ENCODE measurements at regions not wholly inside any gene's neighbourhood (a gene's known extent, or its start where the extent isn't known, plus 50 kb on each side); places are given as distances from the start of the nearest gene placed in this dataset.

- no peak overlapping the region for H2BK120ac ChIP-seq (ENCODE audit: low read depth, low read length)
- H3K27me3 ChIP-seq (ENCODE audit: control insufficient read depth in 3 of 3, insufficient read depth in 3 of 3, low read depth in 1 of 3, low read length in 3 of 3), result peaks cover 0 to 38% (median 0%) of the 10 kb centered on the region in 3 experiments
- H3K9me3 ChIP-seq (replicated peaks in 1 of 2; ENCODE audit: control insufficient read depth in 2 of 2, insufficient read depth in 1 of 2, low read depth in 1 of 2, low read length in 2 of 2), result no peaks in the 10 kb centered on the region
- no peak overlapping the region for H3K4me3 ChIP-seq (ENCODE audit: low read length in 2 of 2)
- H3K36me3 ChIP-seq (replicated peaks in 1 of 2; ENCODE audit: control insufficient read depth in 2 of 2, insufficient read depth in 2 of 2, low read length in 2 of 2), result no peaks in the 10 kb centered on the region
- H2AK5ac ChIP-seq (ENCODE audit: low read depth, low read length), result no peak overlapping the region
- peaks cover 2% of the 10 kb centered on the region for H3K79me1 ChIP-seq (ENCODE audit: low read depth, low read length)
- no peak for DNase-seq (ENCODE audit: low spot score)
- no peak overlapping the region for H2AFZ ChIP-seq (ENCODE audit: low read length)
- no peak overlapping the region for H3K9ac ChIP-seq (ENCODE audit: low read depth, low read length, poor library complexity)
- peaks cover 0 to 11% of the 10 kb centered on the region in 2 donors for H3K4me1 ChIP-seq (ENCODE audit: control insufficient read depth in 2 of 2, insufficient read depth in 1 of 2, low read depth in 1 of 2, low read length in 2 of 2)
- H3K23ac ChIP-seq (ENCODE audit: low read depth, low read length, poor library complexity), result no peak overlapping the region
- no peak overlapping the region for H3K4ac ChIP-seq (ENCODE audit: low read length)
- H3K18ac ChIP-seq (ENCODE audit: low read length), result no peak overlapping the region
- no peak overlapping the region for H2BK12ac ChIP-seq (ENCODE audit: low read length)
- no peak overlapping the region for H3K4me2 ChIP-seq (ENCODE audit: insufficient read depth, low read length, poor library complexity, severe bottlenecking)
- no peak overlapping the region for H2BK15ac ChIP-seq (ENCODE audit: low read length)
- no peak overlapping the region for H3K14ac ChIP-seq (ENCODE audit: low read length)
- H2BK5ac ChIP-seq (ENCODE audit: low read length), result no peak overlapping the region
- H4K8ac ChIP-seq (ENCODE audit: low read depth, low read length), result no peak overlapping the region
- no peak overlapping the region for H4K91ac ChIP-seq (ENCODE audit: low read depth, low read length, poor library complexity)
- no peak overlapping the region for H3K27ac ChIP-seq (replicated peaks; ENCODE audit: low read length)
Measured at GRCh38 chr1:58924016-58924565, 140.2 kb upstream of the JUN start.

- Histone ChIP-seq H3K27ac (replicated peaks; ENCODE audit: low read length) (no peak overlapping the region), H3K4me3 (ENCODE audit: low read length in 2 of 2) (no peak overlapping the region), H2AFZ (ENCODE audit: low read length) (no peak overlapping the region), H2BK5ac (ENCODE audit: low read length) (no peak overlapping the region), H3K79me1 (ENCODE audit: low read depth, low read length) (no peaks in the 10 kb centered on the region), H2BK120ac (ENCODE audit: low read depth, low read length) (no peak overlapping the region), H3K9ac (ENCODE audit: low read depth, low read length, poor library complexity) (no peak overlapping the region), H3K27me3 (ENCODE audit: control insufficient read depth in 3 of 3, insufficient read depth in 3 of 3, low read depth in 1 of 3, low read length in 3 of 3) (peaks cover 0 to 43% (median 0%) of the 10 kb centered on the region in 3 experiments), H3K4me2 (ENCODE audit: insufficient read depth, low read length, poor library complexity, severe bottlenecking) (no peak overlapping the region), H2BK15ac (ENCODE audit: low read length) (no peak overlapping the region), H4K91ac (ENCODE audit: low read depth, low read length, poor library complexity) (no peak overlapping the region), H3K36me3 (replicated peaks in 1 of 2; ENCODE audit: control insufficient read depth in 2 of 2, insufficient read depth in 2 of 2, low read length in 2 of 2) (no peaks in the 10 kb centered on the region), H3K4me1 (ENCODE audit: control insufficient read depth in 2 of 2, insufficient read depth in 1 of 2, low read depth in 1 of 2, low read length in 2 of 2) (peaks cover 0 to 11% of the 10 kb centered on the region in 2 donors), H4K8ac (ENCODE audit: low read depth, low read length) (no peak overlapping the region), H2AK5ac (ENCODE audit: low read depth, low read length) (no peak overlapping the region), H3K14ac (ENCODE audit: low read length) (no peak overlapping the region), H3K23ac (ENCODE audit: low read depth, low read length, poor library complexity) (no peak overlapping the region), H2BK12ac (ENCODE audit: low read length) (no peak overlapping the region), H3K4ac (ENCODE audit: low read length) (no peak overlapping the region), H3K9me3 (replicated peaks in 1 of 2; ENCODE audit: control insufficient read depth in 2 of 2, insufficient read depth in 1 of 2, low read depth in 1 of 2, low read length in 2 of 2) (no peaks in the 10 kb centered on the region), H3K18ac (ENCODE audit: low read length) (no peak overlapping the region)
- DNase-seq (ENCODE audit: low spot score), result no peak
- WGBS, 2 donors (ENCODE audit: extremely low coverage in 2 of 2, insufficient read length in 2 of 2, insufficient replicate concordance in 1 of 2), result no CpG with 5 or more reads among the region's 4 CpGs
Measured at GRCh38 chr1:58924821-58925220, 141.0 kb upstream of the JUN start.

GRCh38 chr1:58925247-58925646, 141.4 kb upstream of the JUN start:
- Histone ChIP-seq H3K4ac (ENCODE audit: low read length) (no peak overlapping the region), H3K27me3 (ENCODE audit: control insufficient read depth in 3 of 3, insufficient read depth in 3 of 3, low read depth in 1 of 3, low read length in 3 of 3) (peaks cover 0 to 45% (median 0%) of the 10 kb centered on the region in 3 experiments), H3K79me1 (ENCODE audit: low read depth, low read length) (no peaks in the 10 kb centered on the region), H2BK120ac (ENCODE audit: low read depth, low read length) (no peak overlapping the region), H3K18ac (ENCODE audit: low read length) (no peak overlapping the region), H2BK5ac (ENCODE audit: low read length) (no peak overlapping the region), H2BK12ac (ENCODE audit: low read length) (no peak overlapping the region), H2AFZ (ENCODE audit: low read length) (no peak overlapping the region), H3K4me2 (ENCODE audit: insufficient read depth, low read length, poor library complexity, severe bottlenecking) (no peak overlapping the region), H3K9me3 (replicated peaks in 1 of 2; ENCODE audit: control insufficient read depth in 2 of 2, insufficient read depth in 1 of 2, low read depth in 1 of 2, low read length in 2 of 2) (no peaks in the 10 kb centered on the region), H4K8ac (ENCODE audit: low read depth, low read length) (no peak overlapping the region), H3K23ac (ENCODE audit: low read depth, low read length, poor library complexity) (no peak overlapping the region), H3K4me3 (ENCODE audit: low read length in 2 of 2) (no peak overlapping the region), H3K27ac (replicated peaks; ENCODE audit: low read length) (no peak overlapping the region), H3K9ac (ENCODE audit: low read depth, low read length, poor library complexity) (no peak overlapping the region), H3K4me1 (ENCODE audit: control insufficient read depth in 2 of 2, insufficient read depth in 1 of 2, low read depth in 1 of 2, low read length in 2 of 2) (peaks cover 0 to 11% of the 10 kb centered on the region in 2 donors), H2AK5ac (ENCODE audit: low read depth, low read length) (no peak overlapping the region), H4K91ac (ENCODE audit: low read depth, low read length, poor library complexity) (no peak overlapping the region), H3K36me3 (replicated peaks in 1 of 2; ENCODE audit: control insufficient read depth in 2 of 2, insufficient read depth in 2 of 2, low read length in 2 of 2) (no peaks in the 10 kb centered on the region), H3K14ac (ENCODE audit: low read length) (no peak overlapping the region), H2BK15ac (ENCODE audit: low read length) (no peak overlapping the region)
- no CpG with 5 or more reads among the region's 2 CpGs for WGBS, 2 donors (ENCODE audit: extremely low coverage in 2 of 2, insufficient read length in 2 of 2, insufficient replicate concordance in 1 of 2)
- no peak for DNase-seq (ENCODE audit: low spot score)

GRCh38 chr1:58926152-58926551, 142.3 kb upstream of the JUN start:
- H3K27me3 ChIP-seq (ENCODE audit: control insufficient read depth in 3 of 3, insufficient read depth in 3 of 3, low read depth in 1 of 3, low read length in 3 of 3), result peaks cover 0 to 45% (median 0%) of the 10 kb centered on the region in 3 experiments
- H2BK15ac ChIP-seq (ENCODE audit: low read length), result no peak overlapping the region
- no peak overlapping the region for H3K9ac ChIP-seq (ENCODE audit: low read depth, low read length, poor library complexity)
- no peak overlapping the region for H3K14ac ChIP-seq (ENCODE audit: low read length)
- H2BK5ac ChIP-seq (ENCODE audit: low read length), result no peak overlapping the region
- H3K27ac ChIP-seq (replicated peaks; ENCODE audit: low read length), result no peak overlapping the region
- H3K23ac ChIP-seq (ENCODE audit: low read depth, low read length, poor library complexity), result no peak overlapping the region
- H4K91ac ChIP-seq (ENCODE audit: low read depth, low read length, poor library complexity), result no peak overlapping the region
- no peak overlapping the region for H2BK120ac ChIP-seq (ENCODE audit: low read depth, low read length)
- no peak for DNase-seq (ENCODE audit: low spot score)
- no peak overlapping the region for H2AK5ac ChIP-seq (ENCODE audit: low read depth, low read length)
- H3K4me2 ChIP-seq (ENCODE audit: insufficient read depth, low read length, poor library complexity, severe bottlenecking), result no peak overlapping the region
- no peak overlapping the region for H4K8ac ChIP-seq (ENCODE audit: low read depth, low read length)
- H3K18ac ChIP-seq (ENCODE audit: low read length), result no peak overlapping the region
- H3K4me1 ChIP-seq (ENCODE audit: control insufficient read depth in 2 of 2, insufficient read depth in 1 of 2, low read depth in 1 of 2, low read length in 2 of 2), result peaks cover 0 to 11% of the 10 kb centered on the region in 2 donors
- no peak overlapping the region for H3K4me3 ChIP-seq (ENCODE audit: low read length in 2 of 2)
- no peaks in the 10 kb centered on the region for H3K36me3 ChIP-seq (replicated peaks in 1 of 2; ENCODE audit: control insufficient read depth in 2 of 2, insufficient read depth in 2 of 2, low read length in 2 of 2)
- H3K4ac ChIP-seq (ENCODE audit: low read length), result no peak overlapping the region
- H3K79me1 ChIP-seq (ENCODE audit: low read depth, low read length), result no peaks in the 10 kb centered on the region
- no CpG with 5 or more reads among the region's 1 CpG for WGBS, 2 donors (ENCODE audit: extremely low coverage in 2 of 2, insufficient read length in 2 of 2, insufficient replicate concordance in 1 of 2)
- no peak overlapping the region for H2AFZ ChIP-seq (ENCODE audit: low read length)
- H2BK12ac ChIP-seq (ENCODE audit: low read length), result no peak overlapping the region
- H3K9me3 ChIP-seq (replicated peaks in 1 of 2; ENCODE audit: control insufficient read depth in 2 of 2, insufficient read depth in 1 of 2, low read depth in 1 of 2, low read length in 2 of 2), result no peaks in the 10 kb centered on the region
